Natural killer cell (primary cell): ENCODE measurements at regions not wholly inside any gene's neighbourhood (a gene's known extent, or its start where the extent isn't known, plus 50 kb on each side); places are given as distances from the start of the nearest gene placed in this dataset.

ENCODE experiments used
- ATAC-seq, 3 donors: fragments of 150-1000 bp in 2 of 3; fragments of 200-7000 bp in 1 of 3; cut with Tn5 transposase; 1 replicate in 1 of 3; 2 replicates in 2 of 3; pipeline ENCODE4 v1.10.0; 2021; ENCODE audit warnings: mild to moderate bottlenecking in 2 of 3, moderate library complexity in 2 of 3
- DNase-seq, 2 donors: peaks; one replicate each; pipeline versions ENCODE4 v3.0.0 to v3.0.0-alpha.2; 2013 to 2021; ENCODE audit warnings: mixed read lengths in 1 of 2
- H3K27ac ChIP-seq: one replicate; pipeline ENCODE4 v1.5.1; 2013; ENCODE audit warnings: mild to moderate bottlenecking, low read length
- H3K27me3 ChIP-seq: one replicate; pipeline ENCODE4 v1.6.1; 2013; ENCODE audit warnings: low read length; ENCODE audit not compliant: control insufficient read depth, insufficient read depth
- H3K36me3 ChIP-seq: one replicate; pipeline ENCODE4 v1.6.1; 2013; ENCODE audit warnings: low read length; ENCODE audit not compliant: control insufficient read depth, insufficient read depth
- H3K4me1 ChIP-seq: one replicate; pipeline ENCODE4 v1.6.1; 2013; ENCODE audit warnings: low read length; ENCODE audit not compliant: control insufficient read depth, insufficient read depth
- H3K4me3 ChIP-seq: one replicate; pipeline ENCODE4 v1.5.1; 2013; ENCODE audit warnings: low read length
- H3K9me3 ChIP-seq: one replicate; pipeline ENCODE4 v1.6.1; 2013; ENCODE audit warnings: low read length; ENCODE audit not compliant: control insufficient read depth, insufficient read depth
- H3K27ac Mint-ChIP-seq, 2 donors: one replicate each; pipeline ENCODE4 v1.8.0; 2022; ENCODE audit warnings: mild to moderate bottlenecking in 2 of 2, mixed read lengths in 2 of 2, moderate library complexity in 1 of 2
- H3K27me3 Mint-ChIP-seq, 2 donors: one replicate each; pipeline ENCODE4 v1.8.0; 2022; ENCODE audit warnings: low read depth in 2 of 2, mixed read lengths in 2 of 2
- H3K36me3 Mint-ChIP-seq: one replicate; pipeline ENCODE4 v1.8.0; 2022; ENCODE audit warnings: mixed read lengths
- H3K4me1 Mint-ChIP-seq, 2 donors: one replicate each; pipeline ENCODE4 v1.8.0; 2022; ENCODE audit warnings: mixed read lengths in 2 of 2
- H3K4me3 Mint-ChIP-seq: one replicate; pipeline ENCODE4 v1.8.0; 2022; ENCODE audit warnings: mild to moderate bottlenecking, moderate library complexity, mixed read lengths
- H3K9me3 Mint-ChIP-seq, 2 donors: one replicate each; pipeline ENCODE4 v1.8.0; 2022; ENCODE audit warnings: mixed read lengths in 2 of 2
- WGBS: methylation state at CpG from one replicate; pipeline ENCODE4 v1.1.7; 2013; ENCODE audit warnings: missing lambda C conversion rate; ENCODE audit not compliant: insufficient coverage; 5-methylcytosine and 5-hydroxymethylcytosine counted together
- intact Hi-C: fragments of 100-400 bp; cut with micrococcal nuclease; formaldehyde crosslinking; loops from one replicate; pipeline ENCODE4 v1.14.2; 2022
- TF ChIP-seq, protein P1 (sequence below): fragments of 200-600 bp; IDR thresholded peaks from one replicate; pipeline ENCODE4 v1.8.0; 2022; ENCODE audit warnings: antibody characterized with exemption

DNA sequence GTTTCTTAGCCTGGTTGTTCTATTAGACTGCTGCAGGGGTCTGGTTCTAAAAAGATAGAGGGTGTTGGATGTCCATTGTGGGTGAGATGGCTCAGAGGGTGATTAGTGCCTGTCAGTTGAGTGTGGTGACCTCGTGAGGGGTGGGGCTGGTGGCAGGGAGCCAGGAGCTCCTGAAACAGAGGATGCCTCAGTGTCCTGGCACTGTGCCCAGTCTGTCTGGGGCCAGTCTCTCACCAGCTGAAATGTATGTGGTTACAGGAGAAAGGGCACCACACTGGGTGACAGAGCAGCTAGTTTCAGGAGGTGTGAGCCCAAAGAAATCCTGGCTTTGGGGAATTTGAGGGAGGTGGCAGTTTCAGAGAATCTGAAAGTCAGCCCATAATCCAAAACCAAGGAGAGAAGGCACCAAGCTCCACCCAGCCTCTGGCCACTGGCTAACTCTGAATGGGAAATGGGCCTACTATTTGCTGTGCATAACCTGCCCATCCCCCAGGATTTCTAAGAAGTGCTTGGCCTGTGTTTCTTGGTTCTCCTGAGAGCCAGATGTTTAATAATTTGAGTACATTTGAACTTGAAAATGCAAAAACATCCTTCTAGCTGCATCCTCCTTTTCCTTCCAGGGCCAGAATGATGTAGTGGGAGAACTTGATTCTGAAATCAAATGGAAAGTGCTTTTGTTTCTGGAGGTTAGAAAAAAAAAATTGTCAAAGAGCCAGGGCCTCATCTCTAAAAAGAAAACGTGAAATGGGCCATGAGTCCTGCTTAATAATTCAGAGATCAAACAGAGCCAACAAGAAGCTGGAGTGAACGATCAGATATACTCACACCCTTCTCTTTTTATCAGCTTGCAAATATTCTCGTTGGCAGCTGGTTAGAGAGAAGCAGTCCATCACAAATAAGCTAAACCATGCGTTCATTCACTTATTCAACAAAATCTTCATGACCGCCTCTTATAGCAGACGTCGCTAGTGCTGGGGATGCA, 92.3 kb downstream of the B3GNT2 start:
- intact Hi-C loops = no loop called here
- Histone ChIP-seq H3K4me3 (no peak overlapping the region), H3K4me1 (peaks cover 15% of the 10 kb centered on the region), H3K36me3 (no peaks in the 10 kb centered on the region), H3K9me3 (peaks cover 6% of the 10 kb centered on the region), H3K27ac (no peak overlapping the region), H3K27me3 (no peaks in the 10 kb centered on the region)
- DNase-seq (peak; percentile 38 to 79), ATAC-seq (peak; percentile 56 to 82 (median 66))
- H3K4me1 Mint-ChIP-seq = peaks cover 14 to 18% of the 10 kb centered on the region in 2 donors
- H3K27ac Mint-ChIP-seq = peak overlapping the region in 1 of 2 donors; percentile 60
- TF ChIP-seq, protein P1, sequence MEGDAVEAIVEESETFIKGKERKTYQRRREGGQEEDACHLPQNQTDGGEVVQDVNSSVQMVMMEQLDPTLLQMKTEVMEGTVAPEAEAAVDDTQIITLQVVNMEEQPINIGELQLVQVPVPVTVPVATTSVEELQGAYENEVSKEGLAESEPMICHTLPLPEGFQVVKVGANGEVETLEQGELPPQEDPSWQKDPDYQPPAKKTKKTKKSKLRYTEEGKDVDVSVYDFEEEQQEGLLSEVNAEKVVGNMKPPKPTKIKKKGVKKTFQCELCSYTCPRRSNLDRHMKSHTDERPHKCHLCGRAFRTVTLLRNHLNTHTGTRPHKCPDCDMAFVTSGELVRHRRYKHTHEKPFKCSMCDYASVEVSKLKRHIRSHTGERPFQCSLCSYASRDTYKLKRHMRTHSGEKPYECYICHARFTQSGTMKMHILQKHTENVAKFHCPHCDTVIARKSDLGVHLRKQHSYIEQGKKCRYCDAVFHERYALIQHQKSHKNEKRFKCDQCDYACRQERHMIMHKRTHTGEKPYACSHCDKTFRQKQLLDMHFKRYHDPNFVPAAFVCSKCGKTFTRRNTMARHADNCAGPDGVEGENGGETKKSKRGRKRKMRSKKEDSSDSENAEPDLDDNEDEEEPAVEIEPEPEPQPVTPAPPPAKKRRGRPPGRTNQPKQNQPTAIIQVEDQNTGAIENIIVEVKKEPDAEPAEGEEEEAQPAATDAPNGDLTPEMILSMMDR = no peak
- H3K9me3 Mint-ChIP-seq = no peaks in the 10 kb centered on the region
- H3K27me3 Mint-ChIP-seq = no peaks in the 10 kb centered on the region
- H3K4me3 Mint-ChIP-seq = no peak overlapping the region
- no peaks in the 10 kb centered on the region for H3K36me3 Mint-ChIP-seq
- WGBS = 79% methylated on average over 8 of the region's 8 CpGs

DNA sequence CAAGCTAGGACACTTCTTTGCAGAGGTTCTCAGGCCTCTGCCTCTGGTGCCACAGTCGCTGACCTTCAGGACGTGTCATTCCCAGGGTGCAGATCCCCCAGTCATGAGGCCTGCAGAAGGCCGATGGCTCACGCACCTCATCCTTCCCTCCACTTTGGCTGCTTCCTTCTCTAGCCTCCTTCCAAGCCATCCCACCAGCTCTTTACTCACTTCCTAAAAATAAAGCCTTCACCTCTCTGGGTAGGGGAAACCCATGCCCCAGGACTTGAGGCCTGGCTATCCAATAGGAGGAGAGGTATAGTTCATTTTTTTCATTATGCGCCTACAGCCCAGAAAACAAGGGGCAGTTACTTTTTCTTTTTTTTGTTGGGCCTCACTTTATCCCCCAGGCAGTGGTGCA, 91.4 kb downstream of the B3GNT2 start:
- Histone ChIP-seq H3K4me1 (peaks cover 12% of the 10 kb centered on the region), H3K4me3 (no peak overlapping the region), H3K36me3 (no peaks in the 10 kb centered on the region), H3K27ac (no peak overlapping the region), H3K27me3 (no peaks in the 10 kb centered on the region), H3K9me3 (peaks cover 6% of the 10 kb centered on the region)
- ATAC-seq (no peak), DNase-seq (no peak)
- Mint-ChIP-seq H3K27me3 (no peaks in the 10 kb centered on the region), H3K4me1 (peaks cover 14 to 18% of the 10 kb centered on the region in 2 donors), H3K4me3 (no peak overlapping the region), H3K9me3 (no peaks in the 10 kb centered on the region), H3K27ac (peak overlapping the region in 1 of 2 donors; percentile 60), H3K36me3 (no peaks in the 10 kb centered on the region)
- TF ChIP-seq, protein P1 = no peak
- intact Hi-C loops = no loop called here
- WGBS = 85% methylated on average over 5 of the region's 5 CpGs

DNA sequence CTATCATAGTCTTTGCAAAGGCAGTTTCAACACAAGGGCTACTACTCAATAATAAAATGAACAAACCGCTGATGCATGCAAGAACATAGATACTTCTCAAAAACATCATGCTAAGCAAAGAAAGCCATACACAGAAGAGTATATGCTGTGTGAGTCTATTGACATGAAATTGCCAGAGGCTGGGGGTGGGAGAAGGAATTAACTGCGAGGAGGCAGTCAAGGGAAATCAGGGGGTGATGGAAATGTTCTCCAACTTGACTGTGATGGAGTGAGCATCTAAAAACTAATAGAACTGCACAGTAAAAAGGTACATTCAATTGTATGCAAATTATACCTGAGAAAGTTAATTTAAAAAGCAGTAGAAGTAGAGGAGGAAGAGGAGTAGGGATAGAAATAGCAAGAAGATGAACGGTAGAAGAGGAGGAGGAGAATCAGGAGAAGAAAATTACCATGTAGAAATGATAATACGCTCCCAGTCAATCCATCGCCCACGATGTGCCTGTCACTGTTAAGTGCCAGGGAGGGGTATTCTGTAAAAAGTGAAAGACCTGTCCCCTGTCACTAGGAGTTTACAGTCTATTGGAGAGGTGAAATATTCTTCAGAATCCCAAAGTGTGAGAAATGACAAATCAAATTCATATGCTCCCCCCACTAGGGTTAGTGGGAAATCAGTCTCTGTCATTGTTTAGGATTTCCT, 90.3 kb downstream of the B3GNT2 start:
- Histone ChIP-seq H3K27ac (no peak overlapping the region), H3K4me1 (peaks cover 12% of the 10 kb centered on the region), H3K27me3 (no peaks in the 10 kb centered on the region), H3K9me3 (peaks cover 6% of the 10 kb centered on the region), H3K36me3 (no peaks in the 10 kb centered on the region), H3K4me3 (no peak overlapping the region)
- Mint-ChIP-seq H3K4me3 (no peak overlapping the region), H3K27me3 (no peaks in the 10 kb centered on the region), H3K27ac (no peak overlapping the region), H3K4me1 (peaks cover 14 to 18% of the 10 kb centered on the region in 2 donors), H3K9me3 (no peaks in the 10 kb centered on the region), H3K36me3 (no peaks in the 10 kb centered on the region)
- TF ChIP-seq, protein P1 = no peak
- DNase-seq = no peak
- intact Hi-C loops = no loop called here
- no peak for ATAC-seq
- WGBS = 100% methylated on average over 5 of the region's 6 CpGs
